GM12878 (cell line): ENCODE measurements at regions not wholly inside any gene's neighbourhood (a gene's known extent, or its start where the extent isn't known, plus 50 kb on each side); places are given as distances from the start of the nearest gene placed in this dataset.

Source experiments
- ATAC-seq: fragments of 200-7000 bp; cut with Tn5 transposase; 3 replicates; pipeline ENCODE4 v1.9.1; 2020; ENCODE audit warnings: mild to moderate bottlenecking, moderate library complexity
- BruUV-seq: library from RNA; stranded (reverse); fragments of 400-500 nt; replicated peaks from 2 replicates; lab custom pipeline; 2021; lab: Mats Ljungman, UMichigan
- CTCF ChIA-PET: fragments of 300-600 bp; sonication (Branson Sonifier 250); formaldehyde crosslinking; extraction: SDS; loops from one replicate; lab custom pipeline; 2021; ENCODE audit warnings: inconsistent platforms; lab: Yijun Ruan, JAX
- POLR2A ChIA-PET: fragments of 350-600 bp; formaldehyde crosslinking; extraction: SDS; loops from one replicate; lab custom pipeline; 2021; ENCODE audit warnings: inconsistent platforms; lab: Charles Lee
- RAD21 ChIA-PET: fragments of 300-600 bp; sonication (Branson Sonifier 250); formaldehyde crosslinking; loops from one replicate; lab custom pipeline; 2023; ENCODE audit warnings: antibody characterized with exemption; ENCODE audit not compliant: unreplicated experiment; lab: Charles Lee
- SMC1A ChIA-PET: fragments of 300-600 bp; sonication (Branson Sonifier 250); formaldehyde crosslinking; loops from one replicate; lab custom pipeline; 2023; ENCODE audit not compliant: unreplicated experiment, uncharacterized antibody; lab: Charles Lee
- DNase-seq: peaks from one replicate; pipeline ENCODE4 v3.0.0-alpha.2; 2011; ENCODE audit warnings: low read depth, low spot score
- FAIRE-seq: peaks from 3 replicates; lab custom pipeline; 2011; peaks lifted over from hg19 to GRCh38; lab: Jason Lieb, UNC
- H2AFZ ChIP-seq: 2 replicates; pipeline ENCODE4 v1.6.0; 2011; ENCODE audit warnings: low read depth, low read length, control low read depth; ENCODE audit not compliant: control insufficient read depth
- H3K27ac ChIP-seq: 2 replicates; pipeline ENCODE4 v1.5.1; 2011; ENCODE audit warnings: control low read depth; ENCODE audit not compliant: control insufficient read depth, insufficient read depth
- H3K27me3 ChIP-seq, 2 experiments: replicated peaks in 1 of 2; 2 replicates each; pipeline versions ENCODE4 v1.6.0 to v1.6.1; 2011; ENCODE audit warnings: low read length in 1 of 2; ENCODE audit not compliant: control insufficient read depth in 2 of 2, insufficient read depth in 2 of 2
- H3K36me3 ChIP-seq, 2 experiments: 2 replicates each; pipeline ENCODE4 v1.5.1; 2011; ENCODE audit warnings: low read length in 1 of 2; ENCODE audit not compliant: control insufficient read depth in 2 of 2, insufficient read depth in 2 of 2
- H3K4me1 ChIP-seq: 2 replicates; pipeline ENCODE4 v1.6.1; 2011; ENCODE audit warnings: mild to moderate bottlenecking, low read length, moderate library complexity, mixed read lengths; ENCODE audit not compliant: control insufficient read depth, insufficient read depth
- H3K4me2 ChIP-seq: 2 replicates; pipeline ENCODE4 v1.6.0; 2011; ENCODE audit warnings: control low read depth; ENCODE audit not compliant: control insufficient read depth, insufficient read depth
- H3K4me3 ChIP-seq: fragments of 200-600 bp; sonication (generic); 2 replicates; pipeline ENCODE4 v1.5.1; 2016
- H3K79me2 ChIP-seq: 2 replicates; pipeline ENCODE4 v1.6.0; 2011; ENCODE audit warnings: low read length; ENCODE audit not compliant: control insufficient read depth, insufficient read depth
- H3K9ac ChIP-seq: 2 replicates; pipeline ENCODE4 v1.8.0; 2011; ENCODE audit warnings: low read length, control low read depth, mixed read lengths; ENCODE audit not compliant: control insufficient read depth, insufficient read depth
- H3K9me3 ChIP-seq: replicated peaks from 3 replicates; pipeline ENCODE4 v1.5.1; 2011; ENCODE audit warnings: mild to moderate bottlenecking, low read length; ENCODE audit not compliant: control insufficient read depth, insufficient read depth
- H4K20me1 ChIP-seq: 2 replicates; pipeline ENCODE4 v1.6.0; 2011; ENCODE audit not compliant: control insufficient read depth, insufficient read depth
- CBX5 ChIP-seq: sonication (generic); IDR thresholded peaks from 2 replicates; pipeline ENCODE4 v1.6.1; 2016; ENCODE audit warnings: low read depth, moderate library complexity, mild to moderate bottlenecking, inconsistent platforms
- NFYA ChIP-seq: IDR thresholded peaks from 2 replicates; pipeline ENCODE4 v1.6.1; 2011; ENCODE audit warnings: low read depth, mild to moderate bottlenecking, low read length, improper control_type of control experiment, borderline replicate concordance
- RAD21 ChIP-seq: IDR thresholded peaks from 2 replicates; pipeline ENCODE4 v1.6.1; 2011; ENCODE audit warnings: mild to moderate bottlenecking, low read depth, low read length, moderate library complexity; ENCODE audit not compliant: insufficient read depth
- SUZ12 ChIP-seq: fragments of 200-600 bp; sonication (generic); IDR thresholded peaks from one replicate; pipeline ENCODE4 v1.6.1; 2018; ENCODE audit warnings: antibody characterized with exemption, mild to moderate bottlenecking; ENCODE audit not compliant: unreplicated experiment
- ZBTB4 ChIP-seq: fragments of 450-650 bp; formaldehyde crosslinking; IDR thresholded peaks from 2 replicates; pipeline ENCODE4 v1.4.0; 2022; ENCODE audit warnings: mild to moderate bottlenecking, moderate library complexity
- WGBS: methylation state at CpG from one replicate; pipeline ENCODE4 v1.1.6; 2016; ENCODE audit warnings: low lambda C conversion rate; ENCODE audit not compliant: insufficient replicate concordance, insufficient coverage; ENCODE audit errors: missing lambda C conversion rate; 5-methylcytosine and 5-hydroxymethylcytosine counted together
- in situ Hi-C: fragments of 300-500 bp; cut with MboI; formaldehyde crosslinking; loops from 9 replicates; pipeline ENCODE4 v1.14.3; 2018; ENCODE audit warnings: mixed read lengths
- intact Hi-C: fragments of 100-400 bp; cut with micrococcal nuclease; formaldehyde crosslinking; loops from one replicate; pipeline ENCODE4 v1.14.2; 2022; ENCODE audit not compliant: unreplicated experiment

GRCh38 chr13:75968103-75968838 is 332.1 kb downstream of the LMO7 start:
- ChIA-PET RAD21 (no interaction called here), SMC1A (interaction anchor here (1.1 kb wide), 1 partner anchor 17 kb away, joined by 3 read pairs; no protein-coding TSS in a partner anchor), POLR2A (no interaction called here), CTCF (no interaction called here)
- H3K27ac ChIP-seq = no peak overlapping the region
- BruUV-seq = no TSS peak
- H4K20me1 ChIP-seq = no peaks in the 10 kb centered on the region
- ATAC-seq (no peak), FAIRE-seq (no peak), DNase-seq (no peak)
- 21% methylated on average over 4 of the region's 4 CpGs for WGBS
- no peak overlapping the region for H3K4me2 ChIP-seq
- no peaks in the 10 kb centered on the region for H3K4me1 ChIP-seq
- in situ Hi-C loops = no loop called here
- no peak overlapping the region for H3K9ac ChIP-seq
- no peaks in the 10 kb centered on the region for H3K36me3 ChIP-seq
- no peak overlapping the region for H2AFZ ChIP-seq
- no peaks in the 10 kb centered on the region for H3K79me2 ChIP-seq
- intact Hi-C loops = no loop called here
- H3K4me3 ChIP-seq = no peak overlapping the region
- H3K27me3 ChIP-seq = no peaks in the 10 kb centered on the region
- H3K9me3 ChIP-seq = no peaks in the 10 kb centered on the region
- TF ChIP-seq NFYA (no peak), ZBTB4 (CRISPR knock-in tag) (no peak), CBX5 (no peak), RAD21 (no peak), SUZ12 (no peak)
